ENCODE measurements at regions not wholly inside any gene's neighbourhood (a gene's known extent, or its start where the extent isn't known, plus 50 kb on each side); places are given as distances from the start of the nearest gene placed in this dataset.
"Not testable (repeated sequence)": the region's sequence is repeated elsewhere in the genome, so short reads cannot be mapped to it uniquely, and the experiment has no call there.

DNA sequence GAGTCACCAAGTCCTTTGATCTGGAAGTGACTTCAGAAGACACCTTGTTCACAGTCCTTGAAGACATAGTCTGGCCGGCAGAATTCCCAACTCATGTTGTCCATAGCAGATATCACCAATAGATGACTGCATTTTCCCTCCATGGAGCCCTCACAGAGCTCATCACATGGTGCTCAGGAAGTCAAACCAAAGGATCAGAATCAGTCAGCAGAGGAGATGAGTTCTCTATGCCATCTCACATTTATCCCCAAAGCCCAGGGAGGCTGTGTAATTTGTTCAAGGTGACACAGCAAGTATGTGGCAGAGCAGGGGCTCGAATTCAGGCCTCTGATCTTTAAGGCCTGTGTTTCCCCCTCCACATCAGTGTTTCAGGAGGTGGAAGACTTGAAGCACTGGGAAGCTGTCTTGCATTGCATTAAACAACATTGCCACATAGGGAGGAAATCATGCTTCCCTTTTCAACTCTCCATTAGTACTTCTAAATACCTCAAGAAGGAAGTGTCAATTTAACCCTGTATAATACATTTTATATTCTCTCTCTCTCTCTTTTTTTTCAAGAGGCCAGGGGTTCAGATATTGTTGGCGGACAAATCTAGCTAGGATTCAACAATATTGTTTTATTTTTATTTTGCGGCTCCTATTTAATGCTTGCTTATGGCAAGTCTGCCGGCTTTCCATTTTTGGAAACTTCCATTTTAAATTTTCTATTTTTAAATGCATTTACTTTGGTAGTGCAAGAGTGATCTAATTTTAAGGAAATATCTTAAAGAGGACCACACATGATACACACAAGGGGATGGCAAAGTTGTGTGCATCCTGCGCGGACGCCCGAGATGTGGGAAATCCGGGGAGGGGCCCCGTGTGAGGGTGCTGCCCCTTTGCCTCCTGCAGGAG is 61.9 kb downstream of the NPIPB5 start:
- not testable (repeated sequence) for H3K36me3 ChIP-seq (replicated peaks; ENCODE audit: insufficient read depth, low read length)

GRCh38 chr16:22573225-22573530 is 62.5 kb downstream of the NPIPB5 start:
- H3K9me2 ChIP-seq (replicated peaks; ENCODE audit: insufficient read depth, low read length); H4K20me1 ChIP-seq (ENCODE audit: insufficient read depth, low read length); H3K9ac ChIP-seq (ENCODE audit: low read length); H3K4me2 ChIP-seq (ENCODE audit: low read depth, low read length); H3K4me1 ChIP-seq (ENCODE audit: low read length); H3K27ac ChIP-seq (ENCODE audit: low read length); H3K79me2 ChIP-seq (ENCODE audit: low read length); H3K27me3 ChIP-seq (replicated peaks; ENCODE audit: insufficient read depth, low read length); H3K36me3 ChIP-seq (replicated peaks; ENCODE audit: insufficient read depth, low read length); H3K9me3 ChIP-seq (replicated peaks; ENCODE audit: insufficient read depth, low read length); DNase-seq; H3F3A ChIP-seq (ENCODE audit: insufficient read depth, low read length); H2AFZ ChIP-seq (ENCODE audit: low read length); H3K4me3 ChIP-seq (ENCODE audit: low read length): not testable (repeated sequence)

More for the DNA sequence above, 61.9 kb downstream of the NPIPB5 start:
- not testable (repeated sequence) for H3K9me2 ChIP-seq (replicated peaks; ENCODE audit: insufficient read depth, low read length); H3K9me3 ChIP-seq (replicated peaks; ENCODE audit: insufficient read depth, low read length); H3K4me3 ChIP-seq (ENCODE audit: low read length); H3K4me1 ChIP-seq (ENCODE audit: low read length); H2AFZ ChIP-seq (ENCODE audit: low read length); H4K20me1 ChIP-seq (ENCODE audit: insufficient read depth, low read length); DNase-seq; H3K9ac ChIP-seq (ENCODE audit: low read length); H3K27ac ChIP-seq (ENCODE audit: low read length); H3K27me3 ChIP-seq (replicated peaks; ENCODE audit: insufficient read depth, low read length); H3K79me2 ChIP-seq (ENCODE audit: low read length); H3F3A ChIP-seq (ENCODE audit: insufficient read depth, low read length); H3K4me2 ChIP-seq (ENCODE audit: low read depth, low read length)

DNA sequence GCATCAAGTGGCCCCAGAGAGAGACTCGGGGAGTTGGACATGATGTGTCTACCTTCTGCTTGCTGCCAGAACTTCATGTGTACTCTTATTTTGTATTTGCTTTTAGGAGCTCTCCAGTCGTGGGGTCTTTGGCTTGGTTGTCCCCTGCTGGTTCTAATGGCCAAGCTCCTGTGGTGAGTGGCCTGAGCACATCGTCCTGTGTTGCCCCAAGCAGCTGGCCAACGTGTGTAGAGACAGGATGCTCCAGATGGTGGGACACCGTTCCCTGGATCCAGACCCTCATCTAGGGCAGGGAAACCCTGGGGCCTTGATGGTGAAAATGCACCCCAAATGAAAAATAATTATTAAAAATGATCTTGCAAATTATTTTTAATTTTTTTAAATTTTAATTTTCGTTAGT is 65.8 kb downstream of the NPIPB5 start:
- H3K4me3 ChIP-seq (ENCODE audit: low read length); H3K9me3 ChIP-seq (replicated peaks; ENCODE audit: insufficient read depth, low read length); H3K9ac ChIP-seq (ENCODE audit: low read length); H3K36me3 ChIP-seq (replicated peaks; ENCODE audit: insufficient read depth, low read length); H4K20me1 ChIP-seq (ENCODE audit: insufficient read depth, low read length); H2AFZ ChIP-seq (ENCODE audit: low read length); H3K79me2 ChIP-seq (ENCODE audit: low read length); H3K4me2 ChIP-seq (ENCODE audit: low read depth, low read length); H3K27me3 ChIP-seq (replicated peaks; ENCODE audit: insufficient read depth, low read length); H3F3A ChIP-seq (ENCODE audit: insufficient read depth, low read length); H3K4me1 ChIP-seq (ENCODE audit: low read length); DNase-seq; H3K27ac ChIP-seq (ENCODE audit: low read length); H3K9me2 ChIP-seq (replicated peaks; ENCODE audit: insufficient read depth, low read length): not testable (repeated sequence)

DNA sequence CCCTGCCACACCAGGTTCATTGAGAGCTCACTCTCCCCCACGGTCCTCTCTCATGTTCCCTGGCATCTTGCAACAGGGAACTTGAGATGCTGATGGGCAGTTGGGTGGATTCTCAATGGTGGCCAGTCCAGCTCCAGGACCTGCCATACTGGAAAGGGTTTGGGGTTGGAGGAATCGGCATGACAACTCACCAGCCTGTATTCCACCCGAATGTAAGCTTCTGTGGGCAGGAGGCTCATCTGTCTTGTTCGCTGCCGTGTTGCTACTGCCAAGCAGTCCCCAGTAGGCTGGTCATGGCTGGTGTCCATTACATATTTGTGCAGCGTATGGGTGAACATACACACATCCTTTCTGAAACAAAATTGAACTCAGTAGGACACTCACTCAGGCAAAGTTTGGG is 72.5 kb downstream of the NPIPB5 start:
- not testable (repeated sequence) for H3K9me3 ChIP-seq (replicated peaks; ENCODE audit: insufficient read depth, low read length)

DNA sequence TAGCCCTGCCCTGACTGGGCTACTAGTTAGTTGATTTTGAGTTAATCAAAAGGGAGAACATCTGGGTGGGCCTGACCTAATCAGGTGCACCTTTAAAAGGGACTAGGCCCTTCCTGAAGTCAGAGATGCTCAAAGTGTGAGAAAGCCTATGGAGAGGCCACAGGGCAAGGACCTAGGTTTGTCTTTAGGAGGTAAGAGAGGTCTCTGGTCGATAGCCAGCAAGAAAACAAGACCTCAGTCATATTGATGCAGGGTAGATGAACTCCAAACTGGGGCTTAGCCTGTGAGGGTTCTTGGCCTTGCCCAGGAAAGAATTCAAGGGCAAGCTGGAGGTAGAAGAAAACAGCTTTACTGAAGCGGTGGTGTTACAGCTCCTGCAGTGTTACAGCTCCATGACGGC is 73.8 kb downstream of the NPIPB5 start:
- H3K27me3 ChIP-seq (replicated peaks; ENCODE audit: insufficient read depth, low read length); H3K9ac ChIP-seq (ENCODE audit: low read length); H3K9me3 ChIP-seq (replicated peaks; ENCODE audit: insufficient read depth, low read length); H3F3A ChIP-seq (ENCODE audit: insufficient read depth, low read length); H3K4me3 ChIP-seq (ENCODE audit: low read length); H3K9me2 ChIP-seq (replicated peaks; ENCODE audit: insufficient read depth, low read length); DNase-seq; H3K79me2 ChIP-seq (ENCODE audit: low read length); H3K4me2 ChIP-seq (ENCODE audit: low read depth, low read length); H4K20me1 ChIP-seq (ENCODE audit: insufficient read depth, low read length); H3K36me3 ChIP-seq (replicated peaks; ENCODE audit: insufficient read depth, low read length); H3K27ac ChIP-seq (ENCODE audit: low read length); H2AFZ ChIP-seq (ENCODE audit: low read length); H3K4me1 ChIP-seq (ENCODE audit: low read length): not testable (repeated sequence)

More for the DNA sequence above, 72.5 kb downstream of the NPIPB5 start:
- H2AFZ ChIP-seq (ENCODE audit: low read length); H3K9ac ChIP-seq (ENCODE audit: low read length); H3K27me3 ChIP-seq (replicated peaks; ENCODE audit: insufficient read depth, low read length); H3K27ac ChIP-seq (ENCODE audit: low read length); H3K4me2 ChIP-seq (ENCODE audit: low read depth, low read length); H3K4me1 ChIP-seq (ENCODE audit: low read length); H3K4me3 ChIP-seq (ENCODE audit: low read length); DNase-seq; H3K36me3 ChIP-seq (replicated peaks; ENCODE audit: insufficient read depth, low read length); H3K9me2 ChIP-seq (replicated peaks; ENCODE audit: insufficient read depth, low read length); H4K20me1 ChIP-seq (ENCODE audit: insufficient read depth, low read length); H3K79me2 ChIP-seq (ENCODE audit: low read length); H3F3A ChIP-seq (ENCODE audit: insufficient read depth, low read length): not testable (repeated sequence)

DNA sequence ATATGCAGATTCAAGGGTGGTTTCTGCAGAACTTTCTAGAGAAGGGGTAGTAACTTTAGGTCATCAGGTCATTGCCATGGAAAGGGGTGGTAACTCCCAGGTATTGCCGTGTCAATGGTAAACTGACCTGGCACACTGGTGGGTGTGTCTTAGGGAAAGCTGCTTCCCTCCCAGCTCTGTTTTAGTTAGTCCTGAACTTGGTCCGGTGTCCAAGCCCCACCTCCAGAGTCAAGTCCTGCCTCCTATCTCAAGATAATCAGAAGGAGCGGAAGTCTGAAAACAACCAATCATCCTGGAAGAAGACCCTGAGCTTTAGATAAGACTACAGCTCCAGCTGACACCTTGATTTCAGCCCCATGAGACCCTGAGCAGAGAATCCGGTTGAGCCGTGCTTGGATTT is 74.2 kb downstream of the NPIPB5 start:
- H3K9me3 ChIP-seq (replicated peaks; ENCODE audit: insufficient read depth, low read length); H2AFZ ChIP-seq (ENCODE audit: low read length); DNase-seq; H3K9me2 ChIP-seq (replicated peaks; ENCODE audit: insufficient read depth, low read length); H3K27me3 ChIP-seq (replicated peaks; ENCODE audit: insufficient read depth, low read length); H3K4me3 ChIP-seq (ENCODE audit: low read length); H4K20me1 ChIP-seq (ENCODE audit: insufficient read depth, low read length); H3K9ac ChIP-seq (ENCODE audit: low read length); H3K27ac ChIP-seq (ENCODE audit: low read length); H3K79me2 ChIP-seq (ENCODE audit: low read length); H3F3A ChIP-seq (ENCODE audit: insufficient read depth, low read length); H3K4me1 ChIP-seq (ENCODE audit: low read length); H3K4me2 ChIP-seq (ENCODE audit: low read depth, low read length); H3K36me3 ChIP-seq (replicated peaks; ENCODE audit: insufficient read depth, low read length): not testable (repeated sequence)

GRCh38 chr16:22585431-22585830 is 74.7 kb downstream of the NPIPB5 start:
- not testable (repeated sequence) for H4K20me1 ChIP-seq (ENCODE audit: insufficient read depth, low read length); H3K4me1 ChIP-seq (ENCODE audit: low read length); H3K4me2 ChIP-seq (ENCODE audit: low read depth, low read length); H3K9me3 ChIP-seq (replicated peaks; ENCODE audit: insufficient read depth, low read length); H3K27me3 ChIP-seq (replicated peaks; ENCODE audit: insufficient read depth, low read length); H3K36me3 ChIP-seq (replicated peaks; ENCODE audit: insufficient read depth, low read length); H3K27ac ChIP-seq (ENCODE audit: low read length); H3K9ac ChIP-seq (ENCODE audit: low read length); H3F3A ChIP-seq (ENCODE audit: insufficient read depth, low read length); H2AFZ ChIP-seq (ENCODE audit: low read length); H3K9me2 ChIP-seq (replicated peaks; ENCODE audit: insufficient read depth, low read length); DNase-seq; H3K79me2 ChIP-seq (ENCODE audit: low read length); H3K4me3 ChIP-seq (ENCODE audit: low read length)

DNA sequence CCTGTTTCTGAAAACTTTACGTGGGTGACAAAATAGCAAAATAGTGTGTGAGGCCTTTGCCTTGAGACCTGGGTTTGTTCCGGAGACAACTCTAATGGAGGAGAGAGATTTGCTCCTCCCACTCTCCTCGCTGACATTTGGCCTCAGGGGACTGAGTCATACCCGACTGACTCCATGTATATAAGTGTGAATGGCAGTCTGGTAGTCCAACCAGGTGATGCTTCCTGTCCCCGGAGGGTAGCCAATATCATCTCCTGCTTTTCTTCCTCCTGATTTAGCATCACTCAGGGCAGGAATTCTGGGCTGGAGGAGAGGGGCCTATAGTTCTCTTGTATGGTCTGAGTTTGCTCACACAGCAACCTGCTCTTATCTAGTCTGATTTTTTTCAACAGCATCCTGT is 76.0 kb downstream of the NPIPB5 start:
- not testable (repeated sequence) for H3K4me3 ChIP-seq (ENCODE audit: low read length); H3F3A ChIP-seq (ENCODE audit: insufficient read depth, low read length); H2AFZ ChIP-seq (ENCODE audit: low read length); H3K9ac ChIP-seq (ENCODE audit: low read length); H3K4me1 ChIP-seq (ENCODE audit: low read length); H4K20me1 ChIP-seq (ENCODE audit: insufficient read depth, low read length); H3K36me3 ChIP-seq (replicated peaks; ENCODE audit: insufficient read depth, low read length); H3K4me2 ChIP-seq (ENCODE audit: low read depth, low read length); H3K9me3 ChIP-seq (replicated peaks; ENCODE audit: insufficient read depth, low read length); H3K27me3 ChIP-seq (replicated peaks; ENCODE audit: insufficient read depth, low read length); H3K27ac ChIP-seq (ENCODE audit: low read length); DNase-seq; H3K9me2 ChIP-seq (replicated peaks; ENCODE audit: insufficient read depth, low read length); H3K79me2 ChIP-seq (ENCODE audit: low read length)

Data from MM.1S (cell line).